ENCODE measurements at regions not wholly inside any gene's neighbourhood (a gene's known extent, or its start where the extent isn't known, plus 50 kb on each side); places are given as distances from the start of the nearest gene placed in this dataset.
"Not testable (repeated sequence)": the region's sequence is repeated elsewhere in the genome, so short reads cannot be mapped to it uniquely, and the experiment has no call there.

- DNase-seq, result no peak
Measured at GRCh38 chr13:70985371-70985770, 877.1 kb upstream of the KLHL1 start.

GRCh38 chr13:70981219-70981618 is 873.0 kb upstream of the KLHL1 start:
- not testable (repeated sequence) for DNase-seq

- DNase-seq, result no peak
Measured at GRCh38 chr13:70969321-70969720, 861.1 kb upstream of the KLHL1 start.

- DNase-seq, result no peak
Measured at GRCh38 chr13:70967564-70967963, 859.3 kb upstream of the KLHL1 start.

GRCh38 chr13:70964874-70965273 is 856.6 kb upstream of the KLHL1 start:
- no peak for DNase-seq

- no peak for DNase-seq
Measured at GRCh38 chr13:70964124-70964523, 855.9 kb upstream of the KLHL1 start.

- no peak for DNase-seq
Measured at GRCh38 chr13:70960841-70961443, 852.7 kb upstream of the KLHL1 start.

GRCh38 chr13:70959035-70959775 is 851.0 kb upstream of the KLHL1 start:
- DNase-seq, result no peak

GRCh38 chr13:70955887-70956286 is 847.6 kb upstream of the KLHL1 start:
- no peak for DNase-seq

GRCh38 chr13:70950664-70951063 is 842.4 kb upstream of the KLHL1 start:
- DNase-seq, result no peak

GRCh38 chr13:70945506-70945905 is 837.3 kb upstream of the KLHL1 start:
- DNase-seq, result no peak

GRCh38 chr13:70941454-70941853 is 833.2 kb upstream of the KLHL1 start:
- DNase-seq, result no peak

GRCh38 chr13:70938462-70938861 is 830.2 kb upstream of the KLHL1 start:
- DNase-seq, result no peak

GRCh38 chr13:70932511-70932910 is 824.3 kb upstream of the KLHL1 start:
- no peak for DNase-seq

- DNase-seq, result no peak
Measured at GRCh38 chr13:70923863-70924752, 815.9 kb upstream of the KLHL1 start.

- no peak for DNase-seq
Measured at GRCh38 chr13:70911286-70911685, 803.0 kb upstream of the KLHL1 start.

GRCh38 chr13:70908795-70909194 is 800.5 kb upstream of the KLHL1 start:
- no peak for DNase-seq

GRCh38 chr13:70905035-70905434 is 796.8 kb upstream of the KLHL1 start:
- DNase-seq, result no peak

- no peak for DNase-seq
Measured at GRCh38 chr13:70896136-70896535, 787.9 kb upstream of the KLHL1 start.

GRCh38 chr13:70895599-70895998 is 787.3 kb upstream of the KLHL1 start:
- DNase-seq, result no peak

- DNase-seq, result no peak
Measured at GRCh38 chr13:70894258-70894657, 786.0 kb upstream of the KLHL1 start.

- DNase-seq, result no peak
Measured at GRCh38 chr13:70893832-70894231, 785.6 kb upstream of the KLHL1 start.

GRCh38 chr13:70890289-70890688 is 782.0 kb upstream of the KLHL1 start:
- DNase-seq, result no peak
